ENCODE measurements at regions not wholly inside any gene's neighbourhood (a gene's known extent, or its start where the extent isn't known, plus 50 kb on each side); places are given as distances from the start of the nearest gene placed in this dataset.

GRCh38 chr3:144264794-144265193 is 293.2 kb downstream of the DIPK2A start:
- Histone ChIP-seq H4K20me1 (ENCODE audit: insufficient read depth, low read length) (no peaks in the 10 kb centered on the region), H3K4me2 (ENCODE audit: low read length) (no peak overlapping the region), H3K4me1 (ENCODE audit: insufficient read depth, low read length) (no peaks in the 10 kb centered on the region), H3K79me2 (ENCODE audit: insufficient read depth, low read length) (no peaks in the 10 kb centered on the region), H3K27ac (ENCODE audit: low read depth, low read length) (no peak overlapping the region), H3K27me3 (ENCODE audit: insufficient read depth, low read length) (no peaks in the 10 kb centered on the region), H2AFZ (ENCODE audit: low read depth, low read length) (no peak overlapping the region), H3K9ac (ENCODE audit: low read length) (no peak overlapping the region), H3K36me3 (ENCODE audit: insufficient read depth, low read length) (no peaks in the 10 kb centered on the region), H3K9me3 (ENCODE audit: insufficient read depth, low read depth, low read length) (no peaks in the 10 kb centered on the region), H3K4me3 (ENCODE audit: insufficient read depth, low read depth, low read length) (no peak overlapping the region)
- DNase-seq (ENCODE audit: low read depth) (no peak), FAIRE-seq (no peak)
- no peaks in the 10 kb centered on the region for H3K4me1 Mint-ChIP-seq (ENCODE audit: low read depth, unreplicated experiment)
- H3K9me3 Mint-ChIP-seq (ENCODE audit: unreplicated experiment) = no peaks in the 10 kb centered on the region
- no peak overlapping the region for H3K27ac Mint-ChIP-seq (ENCODE audit: unreplicated experiment)
- no peaks in the 10 kb centered on the region for H3K36me3 Mint-ChIP-seq (ENCODE audit: low read depth, unreplicated experiment)
- H3K27me3 Mint-ChIP-seq (ENCODE audit: low read depth, unreplicated experiment) = no peaks in the 10 kb centered on the region
- TF ChIP-seq CTCF (IDR thresholded peaks at IDR 0.05; ENCODE audit: insufficient read depth, low read depth, low read length) (no peak), EZH2 (IDR thresholded peaks at IDR 0.05; ENCODE audit: insufficient read depth, low read length) (no peak)
- H3K4me3 Mint-ChIP-seq (ENCODE audit: unreplicated experiment) = no peak overlapping the region

- H3K79me2 ChIP-seq (ENCODE audit: insufficient read depth, low read length) = no peaks in the 10 kb centered on the region
- Mint-ChIP-seq H3K4me1 (ENCODE audit: low read depth, unreplicated experiment) (no peaks in the 10 kb centered on the region), H3K36me3 (ENCODE audit: low read depth, unreplicated experiment) (no peaks in the 10 kb centered on the region), H3K4me3 (ENCODE audit: unreplicated experiment) (no peak overlapping the region), H3K9me3 (ENCODE audit: unreplicated experiment) (no peaks in the 10 kb centered on the region), H3K27me3 (ENCODE audit: low read depth, unreplicated experiment) (no peaks in the 10 kb centered on the region), H3K27ac (ENCODE audit: unreplicated experiment) (no peak overlapping the region)
- no peak overlapping the region for H2AFZ ChIP-seq (ENCODE audit: low read depth, low read length)
- TF ChIP-seq EZH2 (IDR thresholded peaks at IDR 0.05; ENCODE audit: insufficient read depth, low read length) (no peak), CTCF (IDR thresholded peaks at IDR 0.05; ENCODE audit: insufficient read depth, low read depth, low read length) (no peak)
- no peak overlapping the region for H3K9ac ChIP-seq (ENCODE audit: low read length)
- no peak overlapping the region for H3K27ac ChIP-seq (ENCODE audit: low read depth, low read length)
- H3K9me3 ChIP-seq (ENCODE audit: insufficient read depth, low read depth, low read length) = no peaks in the 10 kb centered on the region
- H3K4me2 ChIP-seq (ENCODE audit: low read length) = no peak overlapping the region
- no peak overlapping the region for H3K4me3 ChIP-seq (ENCODE audit: insufficient read depth, low read depth, low read length)
- no peaks in the 10 kb centered on the region for H3K4me1 ChIP-seq (ENCODE audit: insufficient read depth, low read length)
- no peak for FAIRE-seq
- H3K36me3 ChIP-seq (ENCODE audit: insufficient read depth, low read length) = no peaks in the 10 kb centered on the region
- H4K20me1 ChIP-seq (ENCODE audit: insufficient read depth, low read length) = no peaks in the 10 kb centered on the region
- H3K27me3 ChIP-seq (ENCODE audit: insufficient read depth, low read length) = no peaks in the 10 kb centered on the region
- peak; percentile 31 for DNase-seq (ENCODE audit: low read depth)
These were observed 294.0 kb downstream of the DIPK2A start for GRCh38 chr3:144265542-144266100.

GRCh38 chr3:144270100-144270499 is 298.5 kb downstream of the DIPK2A start:
- Mint-ChIP-seq H3K4me3 (ENCODE audit: unreplicated experiment) (no peak overlapping the region), H3K27me3 (ENCODE audit: low read depth, unreplicated experiment) (no peaks in the 10 kb centered on the region), H3K9me3 (ENCODE audit: unreplicated experiment) (no peaks in the 10 kb centered on the region), H3K36me3 (ENCODE audit: low read depth, unreplicated experiment) (no peaks in the 10 kb centered on the region), H3K4me1 (ENCODE audit: low read depth, unreplicated experiment) (peaks cover 5% of the 10 kb centered on the region), H3K27ac (ENCODE audit: unreplicated experiment) (no peak overlapping the region)
- no peak overlapping the region for H3K4me3 ChIP-seq (ENCODE audit: insufficient read depth, low read depth, low read length)
- FAIRE-seq = no peak
- H3K4me2 ChIP-seq (ENCODE audit: low read length) = no peak overlapping the region
- H3K27me3 ChIP-seq (ENCODE audit: insufficient read depth, low read length) = no peaks in the 10 kb centered on the region
- H3K9ac ChIP-seq (ENCODE audit: low read length) = no peak overlapping the region
- H2AFZ ChIP-seq (ENCODE audit: low read depth, low read length) = no peak overlapping the region
- no peaks in the 10 kb centered on the region for H3K79me2 ChIP-seq (ENCODE audit: insufficient read depth, low read length)
- no peaks in the 10 kb centered on the region for H3K9me3 ChIP-seq (ENCODE audit: insufficient read depth, low read depth, low read length)
- no peaks in the 10 kb centered on the region for H3K4me1 ChIP-seq (ENCODE audit: insufficient read depth, low read length)
- H3K36me3 ChIP-seq (ENCODE audit: insufficient read depth, low read length) = no peaks in the 10 kb centered on the region
- no peak for DNase-seq (ENCODE audit: low read depth)
- H3K27ac ChIP-seq (ENCODE audit: low read depth, low read length) = no peak overlapping the region
- no peaks in the 10 kb centered on the region for H4K20me1 ChIP-seq (ENCODE audit: insufficient read depth, low read length)
- TF ChIP-seq CTCF (IDR thresholded peaks at IDR 0.05; ENCODE audit: insufficient read depth, low read depth, low read length) (no peak), EZH2 (IDR thresholded peaks at IDR 0.05; ENCODE audit: insufficient read depth, low read length) (no peak)

All from astrocyte (in vitro differentiated cells and primary cell).